ENCODE measurements at regions not wholly inside any gene's neighbourhood (a gene's known extent, or its start where the extent isn't known, plus 50 kb on each side); places are given as distances from the start of the nearest gene placed in this dataset.

GRCh38 chr20:4563031-4563430 lies 123.2 kb upstream of the PRNP start:
- no peak overlapping the region for H3K27ac ChIP-seq
- no peak for DNase-seq (ENCODE audit: low read depth, low spot score)

GRCh38 chr20:4560667-4561066 lies 125.6 kb upstream of the PRNP start:
- DNase-seq (ENCODE audit: low read depth, low spot score): no peak
- no peak overlapping the region for H3K27ac ChIP-seq

- H3K27ac ChIP-seq: no peak overlapping the region
- no peak for DNase-seq (ENCODE audit: low read depth, low spot score)
Measured at GRCh38 chr20:4559906-4560305, 126.3 kb upstream of the PRNP start.

- DNase-seq (ENCODE audit: low read depth, low spot score): no peak
Measured at GRCh38 chr20:4559106-4559505, 127.2 kb upstream of the PRNP start.

GRCh38 chr20:4556781-4557180 lies 129.5 kb upstream of the PRNP start:
- no peak overlapping the region for H3K27ac ChIP-seq
- no peak for DNase-seq (ENCODE audit: low read depth, low spot score)

More at GRCh38 chr20:4559106-4559505, 127.2 kb upstream of the PRNP start:
- H3K27ac ChIP-seq: no peak overlapping the region

GRCh38 chr20:4555188-4555890 lies 130.9 kb upstream of the PRNP start:
- DNase-seq (ENCODE audit: low read depth, low spot score): no peak
- peak overlapping the region; percentile 76 for H3K27ac ChIP-seq

GRCh38 chr20:4554346-4554745 lies 131.9 kb upstream of the PRNP start:
- H3K27ac ChIP-seq: no peak overlapping the region
- DNase-seq (ENCODE audit: low read depth, low spot score): no peak

GRCh38 chr20:4552075-4552640 lies 134.1 kb upstream of the PRNP start:
- DNase-seq (ENCODE audit: low read depth, low spot score): no peak
- peak overlapping the region; percentile 87 for H3K27ac ChIP-seq

- no peak for DNase-seq (ENCODE audit: low read depth, low spot score)
- peak overlapping the region; percentile 87 for H3K27ac ChIP-seq
Measured at GRCh38 chr20:4550740-4551139, 135.5 kb upstream of the PRNP start.

- no peak for DNase-seq (ENCODE audit: low read depth, low spot score)
- peak overlapping the region; percentile 87 for H3K27ac ChIP-seq
Measured at GRCh38 chr20:4549711-4550259, 136.5 kb upstream of the PRNP start.

- peak overlapping the region; percentile 87 for H3K27ac ChIP-seq
- DNase-seq (ENCODE audit: low read depth, low spot score): peak; percentile 89
Measured at GRCh38 chr20:4548552-4548951, 137.7 kb upstream of the PRNP start.

- H3K27ac ChIP-seq: peak overlapping the region; percentile 87
- DNase-seq (ENCODE audit: low read depth, low spot score): no peak
Measured at GRCh38 chr20:4546786-4547185, 139.5 kb upstream of the PRNP start.

- DNase-seq (ENCODE audit: low read depth, low spot score): no peak
- peak overlapping the region; percentile 87 for H3K27ac ChIP-seq
Measured at GRCh38 chr20:4546342-4546741, 139.9 kb upstream of the PRNP start.

GRCh38 chr20:4545526-4545925 lies 140.7 kb upstream of the PRNP start:
- H3K27ac ChIP-seq: peak overlapping the region; percentile 87
- no peak for DNase-seq (ENCODE audit: low read depth, low spot score)

- H3K27ac ChIP-seq: peak overlapping the region; percentile 87
- no peak for DNase-seq (ENCODE audit: low read depth, low spot score)
Measured at GRCh38 chr20:4544765-4545164, 141.5 kb upstream of the PRNP start.

GRCh38 chr20:4542270-4542669 lies 144.0 kb upstream of the PRNP start:
- H3K27ac ChIP-seq: no peak overlapping the region
- DNase-seq (ENCODE audit: low read depth, low spot score): no peak

- no peak overlapping the region for H3K27ac ChIP-seq
- DNase-seq (ENCODE audit: low read depth, low spot score): no peak
Measured at GRCh38 chr20:4534315-4534714, 151.9 kb upstream of the PRNP start.

GRCh38 chr20:4533368-4534133 lies 152.7 kb upstream of the PRNP start:
- no peak overlapping the region for H3K27ac ChIP-seq
- no peak for DNase-seq (ENCODE audit: low read depth, low spot score)

GRCh38 chr20:4532772-4533171 lies 153.5 kb upstream of the PRNP start:
- DNase-seq (ENCODE audit: low read depth, low spot score): no peak

GRCh38 chr20:4524792-4525191 lies 161.5 kb upstream of the PRNP start:
- no peak overlapping the region for H3K27ac ChIP-seq
- DNase-seq (ENCODE audit: low read depth, low spot score): no peak

More at GRCh38 chr20:4532772-4533171, 153.5 kb upstream of the PRNP start:
- no peak overlapping the region for H3K27ac ChIP-seq

- no peak overlapping the region for H3K27ac ChIP-seq
- no peak for DNase-seq (ENCODE audit: low read depth, low spot score)
Measured at GRCh38 chr20:4524307-4524706, 161.9 kb upstream of the PRNP start.

Data from epithelial cell of prostate (primary cell).